Heart right ventricle (tissue), 16 donors: ENCODE measurements at regions not wholly inside any gene's neighbourhood (a gene's known extent, or its start where the extent isn't known, plus 50 kb on each side); places are given as distances from the start of the nearest gene placed in this dataset.

Source experiments
- ATAC-seq, 8 donors: fragments of 200-7000 bp; cut with Tn5 transposase; one replicate each; pipeline ENCODE4 v1.9.1; 2020; ENCODE audit warnings: mild to moderate bottlenecking in 8 of 8, moderate library complexity in 8 of 8, moderate number of reproducible peaks in 1 of 8
- DNase-seq, 2 donors: peaks; one replicate each; pipeline ENCODE4 v3.0.0-alpha.2; 2020
- H3K27ac ChIP-seq, 10 donors: fragments of 200-600 bp; sonication (generic) in 2 of 10; one replicate each; pipeline versions ENCODE4 v1.5.0 to v1.8.0; 2020 to 2022; ENCODE audit warnings: mild to moderate bottlenecking in 3 of 10
- H3K27me3 ChIP-seq, 7 donors: fragments of 200-600 bp; one replicate each; pipeline ENCODE4 v1.8.0; 2021 to 2022; ENCODE audit warnings: mild to moderate bottlenecking in 2 of 7
- H3K36me3 ChIP-seq, 9 donors: fragments of 200-600 bp; sonication (generic) in 1 of 9; one replicate each; pipeline versions ENCODE4 v1.5.0 to v1.8.0; 2020 to 2022; ENCODE audit warnings: mild to moderate bottlenecking in 2 of 9
- H3K4me1 ChIP-seq, 9 donors: fragments of 200-600 bp; sonication (generic) in 1 of 9; one replicate each; pipeline versions ENCODE4 v1.5.0 to v1.8.0; 2020 to 2022; ENCODE audit warnings: mild to moderate bottlenecking in 4 of 9
- H3K4me3 ChIP-seq, 10 donors: fragments of 200-600 bp; sonication (generic) in 2 of 10; one replicate each; pipeline versions ENCODE4 v1.5.0 to v1.8.0; 2020 to 2022; ENCODE audit warnings: mild to moderate bottlenecking in 7 of 10, moderate library complexity in 2 of 10
- H3K9me3 ChIP-seq, 11 donors: fragments of 200-600 bp in 10 of 11; sonication (generic) in 2 of 11; one replicate each; pipeline versions ENCODE4 v1.5.0 to v1.8.0; 2013 to 2022; ENCODE audit warnings: mild to moderate bottlenecking in 2 of 11, control low read depth in 1 of 11, moderate library complexity in 1 of 11
- CTCF ChIP-seq, 9 donors: fragments of 200-600 bp; sonication (generic) in 2 of 9; IDR thresholded peaks; one replicate each; pipeline versions ENCODE4 v1.5.0 to v1.8.0; 2021 to 2022; ENCODE audit warnings: antibody characterized with exemption in 9 of 9, mild to moderate bottlenecking in 5 of 9, moderate library complexity in 1 of 9
- WGBS, 2 donors: extraction: QIAGEN DNeasy Blood & Tissue Kit; methylation state at CpG; one replicate each; pipeline ENCODE4 v1.1.7; 2013; ENCODE audit warnings: inconsistent platforms in 1 of 2; 5-methylcytosine and 5-hydroxymethylcytosine counted together
- intact Hi-C, 10 donors: fragments of 100-400 bp; cut with DNase I; formaldehyde crosslinking; loops; one replicate each; pipeline versions ENCODE4 v1.11.1 to v1.14.2; 2022
- donor health status: Arrhythmogenic right ventricular cardiomyopathy.
- donor health status: ischemic (EF 13 %, LVEDD 7.1; RV severe dilation, severe dysfunction).
- donor health status: healthy with polysubstance abuse.
- donor health status: DM: no; HTN: yes; CAD: no.
- donor health status: DM: no; HTN: no; CAD: no.
- donor health status: ischemic (EF 25% LVEDD 6.9; RV normal size, moderate dysfunction).
- donor health status: ischemic (EF 25% LVEDD 5.7; RV mildly dilated, moderate dysfunction).
- donor health status: healthy.
- donor health status: DM: yes; HTN: yes; CAD: no.
- donor health status: Ischemic cardiomyopathy.
- donor health status: ischemic (EF 35%, LVEDD 5.7; RV mildly dilated, moderate dysfunction).
- donor health status: nonischemic (EF 11% LVEDD 7.7; RV severe dilation, severe dysfunction).
- donor health status: DM: yes; HTN: yes; CAD: no.
- donor health status: PGD.
- donor health status: ischemic (EF 29% LVEDD 5.4; RV normal size, mild dysfunction).
- donor health status: nonischemic (EF 23%, LVEDD 6.1; RV moderate dilation, normal function).

GRCh38 chr5:172541099-172541772, 86.9 kb upstream of the SH3PXD2B start:
- no peak for TF ChIP-seq CTCF (IDR thresholded peaks at IDR 0.05)
- peak overlapping the region in 1 of 10 donors; percentile 40 for H3K27ac ChIP-seq
- H3K4me1 ChIP-seq = peaks cover 2 to 14% (median 10%) of the 10 kb centered on the region in 9 donors
- no peaks in the 10 kb centered on the region for H3K27me3 ChIP-seq
- H3K4me3 ChIP-seq = no peak overlapping the region
- peaks cover 0 to 6% (median 0%) of the 10 kb centered on the region in 11 donors for H3K9me3 ChIP-seq
- H3K36me3 ChIP-seq = no peaks in the 10 kb centered on the region
- ATAC-seq (peak in 7 of 8 donors; percentile 25 to 72 (median 41)), DNase-seq (peak in 1 of 2 donors; percentile 11)
- 25 to 32% methylated on average over 13 of the region's 13 CpGs for WGBS, 2 donors
- intact Hi-C loops = no loop called here

- 90 to 96% methylated on average over 5 of the region's 5 CpGs for WGBS, 2 donors
- no peak for TF ChIP-seq CTCF (IDR thresholded peaks at IDR 0.05)
- Histone ChIP-seq H3K27ac (no peak overlapping the region), H3K27me3 (no peaks in the 10 kb centered on the region), H3K9me3 (peaks cover 0 to 6% (median 0%) of the 10 kb centered on the region in 11 donors), H3K4me3 (no peak overlapping the region), H3K4me1 (peaks cover 2 to 14% (median 10%) of the 10 kb centered on the region in 9 donors), H3K36me3 (no peaks in the 10 kb centered on the region)
- intact Hi-C loops = no loop called here
- ATAC-seq (no peak), DNase-seq (peak in 1 of 2 donors; percentile 2)
Measured at GRCh38 chr5:172540099-172540870, 86.0 kb upstream of the SH3PXD2B start.

DNA sequence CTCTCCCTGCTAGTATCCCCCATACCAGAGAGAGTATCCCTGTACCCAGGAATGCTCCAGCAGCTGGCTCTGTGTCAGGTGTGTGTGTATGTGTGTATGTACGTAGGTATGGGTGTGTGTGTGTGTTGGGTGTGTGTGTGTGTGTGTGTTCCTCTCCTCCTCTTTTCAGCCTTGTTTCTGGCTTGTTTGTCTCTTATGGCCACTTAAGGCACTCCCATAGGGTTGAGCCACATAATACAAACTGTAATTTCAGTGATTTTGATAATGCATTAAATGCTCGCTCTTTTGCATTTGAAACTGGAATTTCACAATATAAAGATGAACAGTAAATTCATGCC, 80.8 kb upstream of the SH3PXD2B start:
- 82 to 94% methylated on average over 2 of the region's 2 CpGs for WGBS, 2 donors

More for the DNA sequence above, 80.8 kb upstream of the SH3PXD2B start:
- no peak for DNase-seq
- Histone ChIP-seq H3K9me3 (peaks cover 0 to 6% (median 0%) of the 10 kb centered on the region in 11 donors), H3K27ac (peak overlapping the region in 3 of 10 donors; percentile 63 to 77 (median 73)), H3K36me3 (no peaks in the 10 kb centered on the region), H3K4me3 (no peak overlapping the region), H3K4me1 (peaks cover 14 to 45% (median 28%) of the 10 kb centered on the region in 9 donors), H3K27me3 (no peaks in the 10 kb centered on the region)
- ATAC-seq = peak in 1 of 8 donors; percentile 10
- intact Hi-C loops = no loop called here
- TF ChIP-seq CTCF (IDR thresholded peaks at IDR 0.05) = no peak
